Body of pancreas (tissue), 4 donors: ENCODE measurements at regions not wholly inside any gene's neighbourhood (a gene's known extent, or its start where the extent isn't known, plus 50 kb on each side); places are given as distances from the start of the nearest gene placed in this dataset.

Experiments
- CTCF ChIP-seq, 7 experiments: fragments of 450-650 bp in 4 of 7; fragments of 200-600 bp in 3 of 7; sonication (generic) in 3 of 7; IDR thresholded peaks; one replicate each; pipeline ENCODE4 v1.5.1; 2016 to 2019; ENCODE audit warnings: antibody characterized with exemption in 7 of 7
- POLR2A ChIP-seq, 3 donors: fragments of 450-650 bp; IDR thresholded peaks; one replicate each; pipeline ENCODE4 v1.6.1; 2016; ENCODE audit warnings: antibody characterized with exemption in 3 of 3, mild to moderate bottlenecking in 2 of 3

GRCh38 chr1:208681878-208682663, 437.9 kb upstream of the PLXNA2 start:
- no peak for TF ChIP-seq POLR2A (IDR thresholded peaks at IDR 0.05)
- TF ChIP-seq CTCF (IDR thresholded peaks at IDR 0.05), result no peak
